ENCODE measurements at regions not wholly inside any gene's neighbourhood (a gene's known extent, or its start where the extent isn't known, plus 50 kb on each side); places are given as distances from the start of the nearest gene placed in this dataset.

DNA sequence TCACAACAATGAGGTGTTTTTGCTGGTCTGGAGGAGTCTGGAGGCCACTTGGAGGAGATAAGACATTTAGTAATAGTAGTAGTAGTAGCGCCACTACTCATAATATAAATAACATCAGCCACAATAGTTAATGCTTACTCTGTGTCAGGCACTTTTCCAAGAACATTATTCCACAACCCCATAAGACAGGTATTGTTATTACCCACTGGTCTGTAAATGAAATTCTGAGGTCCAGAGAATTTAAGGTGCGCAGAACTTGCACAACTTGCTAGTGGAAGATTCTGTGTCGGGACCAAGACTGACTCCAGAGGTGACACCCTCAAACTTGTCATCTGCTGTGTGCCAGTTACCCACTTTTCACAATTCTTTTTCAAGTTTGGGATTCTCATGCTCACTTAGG, 106.5 kb downstream of the MRM1 start:
- Mint-ChIP-seq H3K36me3 (no peaks in the 10 kb centered on the region), H3K27me3 (peaks cover 12% of the 10 kb centered on the region), H3K4me1 (no peaks in the 10 kb centered on the region), H3K9me3 (no peaks in the 10 kb centered on the region), H3K4me3 (no peak overlapping the region), H3K27ac (no peak overlapping the region)

DNA sequence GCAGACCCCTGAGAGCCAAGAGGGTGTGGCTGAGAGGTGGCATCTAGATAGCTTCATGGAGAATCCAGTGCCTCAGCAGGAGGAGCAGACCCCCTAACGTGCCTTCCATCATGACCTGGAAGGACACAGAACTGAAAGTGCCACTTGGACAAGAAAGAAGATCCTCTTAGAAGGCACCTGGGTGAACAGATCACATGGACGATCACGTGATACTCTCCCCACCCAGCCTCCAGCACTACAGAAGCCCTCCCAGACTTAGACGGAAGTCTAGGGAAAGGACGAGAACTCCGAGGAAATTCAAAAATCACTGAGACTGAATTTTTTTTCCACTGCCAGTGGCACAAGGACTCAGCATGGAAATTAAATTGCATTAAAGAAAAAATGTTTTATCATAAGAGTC, 113.4 kb downstream of the MRM1 start:
- peaks cover 1% of the 10 kb centered on the region for H3K36me3 Mint-ChIP-seq
- no peak overlapping the region for H3K27ac Mint-ChIP-seq
- no peaks in the 10 kb centered on the region for H3K4me1 Mint-ChIP-seq
- H3K9me3 Mint-ChIP-seq = no peaks in the 10 kb centered on the region
- no peak overlapping the region for H3K4me3 Mint-ChIP-seq
- H3K27me3 Mint-ChIP-seq = no peaks in the 10 kb centered on the region

DNA sequence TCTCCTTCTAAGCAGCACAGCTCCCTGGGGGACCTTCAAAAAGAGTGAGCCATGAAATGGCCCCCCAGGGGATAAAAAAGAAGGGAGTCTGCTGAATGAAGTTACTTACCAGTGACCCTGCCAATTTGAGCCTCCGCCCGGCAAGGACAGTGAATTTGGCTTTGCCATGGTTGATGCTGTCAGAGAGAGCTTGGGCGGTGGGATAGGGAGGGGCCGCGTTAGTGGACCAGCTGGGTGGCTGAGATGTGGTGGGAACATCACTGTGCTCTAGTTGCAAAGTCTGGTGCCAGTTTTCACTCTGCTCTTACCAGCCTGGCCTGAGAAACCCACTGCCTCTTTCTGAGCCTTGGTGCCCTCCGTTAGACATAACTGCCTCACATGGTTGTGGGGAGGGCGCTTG, 114.6 kb downstream of the MRM1 start:
- Mint-ChIP-seq H3K27ac (no peak overlapping the region), H3K36me3 (peaks cover 1% of the 10 kb centered on the region), H3K9me3 (no peaks in the 10 kb centered on the region), H3K4me3 (no peak overlapping the region), H3K4me1 (peaks cover 5% of the 10 kb centered on the region), H3K27me3 (no peaks in the 10 kb centered on the region)

DNA sequence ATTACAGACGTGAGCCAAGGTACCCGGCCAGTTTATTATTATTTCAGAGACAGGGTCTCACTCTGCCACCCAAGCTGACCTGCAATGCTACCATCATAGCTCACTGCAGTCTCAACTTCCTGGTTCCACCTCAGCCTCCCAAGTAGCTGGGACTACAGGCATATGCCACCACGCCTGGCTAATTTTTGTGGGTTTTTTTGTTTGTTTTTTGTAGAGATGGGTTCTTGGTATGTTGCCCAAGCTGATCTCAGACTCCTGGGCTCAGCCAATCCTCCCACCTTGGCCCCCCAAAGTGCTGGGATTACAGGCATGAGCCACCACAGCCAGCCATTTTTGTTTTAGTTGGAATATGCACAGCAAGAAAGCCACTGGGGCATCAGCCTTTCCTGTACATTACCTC, 115.7 kb downstream of the MRM1 start:
- H3K9me3 Mint-ChIP-seq = no peaks in the 10 kb centered on the region
- peaks cover 15% of the 10 kb centered on the region for H3K4me1 Mint-ChIP-seq
- no peak overlapping the region for H3K27ac Mint-ChIP-seq
- no peak overlapping the region for H3K4me3 Mint-ChIP-seq
- H3K36me3 Mint-ChIP-seq = peaks cover 1% of the 10 kb centered on the region
- no peaks in the 10 kb centered on the region for H3K27me3 Mint-ChIP-seq

- no peaks in the 10 kb centered on the region for H3K9me3 Mint-ChIP-seq
- peaks cover 44% of the 10 kb centered on the region for H3K4me1 Mint-ChIP-seq
- no peaks in the 10 kb centered on the region for H3K27me3 Mint-ChIP-seq
- H3K36me3 Mint-ChIP-seq = peaks cover 1% of the 10 kb centered on the region
- no peak overlapping the region for H3K4me3 Mint-ChIP-seq
- no peak overlapping the region for H3K27ac Mint-ChIP-seq
These were observed 118.7 kb downstream of the MRM1 start for GRCh38 chr17:36720131-36720530.

DNA sequence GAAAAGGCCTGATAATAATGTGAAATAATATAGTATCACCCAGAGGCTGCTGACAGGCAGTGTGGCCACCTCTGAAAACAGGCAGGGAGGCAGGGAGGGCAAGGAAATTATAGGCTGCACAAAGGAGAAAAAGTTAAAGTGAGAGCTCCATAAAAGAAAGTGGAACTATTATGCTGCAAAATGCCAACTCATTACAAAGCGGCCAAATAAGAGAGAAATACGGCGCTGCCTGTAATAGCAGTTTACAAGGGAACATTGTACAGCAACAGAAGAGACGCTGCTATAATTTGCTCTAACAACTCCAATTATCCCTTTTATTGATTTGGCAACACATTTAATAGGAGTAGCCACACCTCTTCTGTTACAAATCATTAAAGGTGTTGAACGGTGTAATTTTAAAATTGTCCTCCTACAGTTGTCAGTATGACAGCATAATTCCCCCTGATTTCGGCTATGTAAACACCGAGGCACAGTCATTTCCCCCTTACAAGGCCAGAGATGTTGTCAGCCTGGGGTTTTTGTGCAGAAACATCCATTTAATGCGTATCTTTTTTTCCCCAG, 120.3 kb downstream of the MRM1 start:
- H3K4me1 Mint-ChIP-seq = peaks cover 59% of the 10 kb centered on the region
- H3K36me3 Mint-ChIP-seq = peaks cover 1% of the 10 kb centered on the region
- peak overlapping the region; percentile 99 for H3K27ac Mint-ChIP-seq
- H3K4me3 Mint-ChIP-seq = peak overlapping the region; percentile 87
- no peaks in the 10 kb centered on the region for H3K9me3 Mint-ChIP-seq
- H3K27me3 Mint-ChIP-seq = no peaks in the 10 kb centered on the region

- Mint-ChIP-seq H3K9me3 (no peaks in the 10 kb centered on the region), H3K4me3 (peak overlapping the region; percentile 87), H3K36me3 (peaks cover 1% of the 10 kb centered on the region), H3K4me1 (peaks cover 65% of the 10 kb centered on the region), H3K27me3 (no peaks in the 10 kb centered on the region), H3K27ac (peak overlapping the region; percentile 99)
These were observed 120.9 kb downstream of the MRM1 start for GRCh38 chr17:36722121-36722902.

- Mint-ChIP-seq H3K36me3 (peaks cover 1% of the 10 kb centered on the region), H3K4me3 (peak overlapping the region; percentile 86), H3K9me3 (no peaks in the 10 kb centered on the region), H3K27me3 (no peaks in the 10 kb centered on the region), H3K4me1 (peaks cover 71% of the 10 kb centered on the region), H3K27ac (peak overlapping the region; percentile 88)
These were observed 121.5 kb downstream of the MRM1 start for GRCh38 chr17:36722903-36723263.

DNA sequence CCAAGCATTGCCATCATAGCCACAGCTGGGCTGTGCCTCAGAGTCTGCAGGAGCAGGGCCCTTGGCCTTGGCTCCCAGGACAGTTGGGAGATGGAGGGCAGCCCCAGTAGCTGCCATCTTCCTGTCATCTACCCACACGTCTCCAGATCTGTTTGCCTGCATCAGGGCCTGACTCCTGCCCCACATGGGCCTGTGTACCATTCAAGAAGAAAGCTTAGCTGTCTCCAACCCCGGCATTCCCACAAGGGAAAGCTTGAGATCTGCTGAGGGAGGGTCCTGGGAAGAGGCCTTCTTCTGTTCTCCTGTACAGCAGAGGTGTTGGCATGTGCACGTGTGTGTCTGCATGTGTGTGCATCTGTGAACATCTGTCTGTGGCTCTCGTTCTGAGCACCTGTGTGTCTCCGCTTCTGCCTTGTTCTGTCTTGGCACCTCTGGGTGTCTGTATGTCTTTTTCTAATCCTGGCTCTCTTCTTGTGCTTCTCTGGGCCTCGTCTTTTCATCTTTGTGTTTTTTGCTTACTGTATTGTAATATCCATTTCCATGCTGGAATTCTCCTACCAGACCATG, 122.2 kb downstream of the MRM1 start:
- H3K4me1 Mint-ChIP-seq = peaks cover 78% of the 10 kb centered on the region
- H3K9me3 Mint-ChIP-seq = no peaks in the 10 kb centered on the region
- peaks cover 1% of the 10 kb centered on the region for H3K36me3 Mint-ChIP-seq
- H3K27me3 Mint-ChIP-seq = no peaks in the 10 kb centered on the region
- peak overlapping the region; percentile 88 for H3K27ac Mint-ChIP-seq
- peak overlapping the region; percentile 86 for H3K4me3 Mint-ChIP-seq

- no peaks in the 10 kb centered on the region for H3K9me3 Mint-ChIP-seq
- no peaks in the 10 kb centered on the region for H3K27me3 Mint-ChIP-seq
- peak overlapping the region; percentile 38 for H3K27ac Mint-ChIP-seq
- H3K36me3 Mint-ChIP-seq = no peaks in the 10 kb centered on the region
- peaks cover 75% of the 10 kb centered on the region for H3K4me1 Mint-ChIP-seq
- no peak overlapping the region for H3K4me3 Mint-ChIP-seq
These were observed 124.8 kb downstream of the MRM1 start for GRCh38 chr17:36726199-36726598.

DNA sequence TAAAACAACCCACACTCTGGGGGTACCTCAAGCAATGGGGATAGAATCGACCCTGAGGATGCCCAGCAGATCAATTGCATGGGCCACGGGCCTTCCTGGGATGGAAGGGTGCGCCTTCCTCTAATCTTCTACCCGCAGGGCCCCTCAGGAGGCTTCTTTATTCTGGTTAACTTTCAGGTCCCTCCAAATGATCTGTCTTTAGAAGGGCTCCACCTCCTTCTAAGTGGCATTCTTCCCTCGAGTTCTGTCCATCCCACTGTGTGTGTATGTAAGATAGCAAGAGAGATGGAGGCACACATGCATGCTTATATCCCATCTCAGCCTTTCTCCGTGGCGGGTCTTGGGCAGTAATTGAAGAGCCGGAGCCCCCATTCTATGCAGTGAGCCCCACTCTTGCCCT, 125.7 kb downstream of the MRM1 start:
- H3K27ac Mint-ChIP-seq = no peak overlapping the region
- no peaks in the 10 kb centered on the region for H3K9me3 Mint-ChIP-seq
- no peaks in the 10 kb centered on the region for H3K36me3 Mint-ChIP-seq
- H3K4me1 Mint-ChIP-seq = peaks cover 68% of the 10 kb centered on the region
- H3K27me3 Mint-ChIP-seq = no peaks in the 10 kb centered on the region
- H3K4me3 Mint-ChIP-seq = peak overlapping the region; percentile 75

GRCh38 chr17:36727577-36727976, 126.2 kb downstream of the MRM1 start:
- H3K4me1 Mint-ChIP-seq = peaks cover 65% of the 10 kb centered on the region
- no peaks in the 10 kb centered on the region for H3K27me3 Mint-ChIP-seq
- H3K27ac Mint-ChIP-seq = peak overlapping the region; percentile 84
- H3K9me3 Mint-ChIP-seq = no peaks in the 10 kb centered on the region
- H3K4me3 Mint-ChIP-seq = peak overlapping the region; percentile 75
- H3K36me3 Mint-ChIP-seq = no peaks in the 10 kb centered on the region

GRCh38 chr17:36728030-36728991, 126.9 kb downstream of the MRM1 start:
- peak overlapping the region; percentile 84 for H3K27ac Mint-ChIP-seq

GRCh38 chr17:36730095-36730808, 128.9 kb downstream of the MRM1 start:
- no peaks in the 10 kb centered on the region for H3K36me3 Mint-ChIP-seq
- H3K4me1 Mint-ChIP-seq = peaks cover 38% of the 10 kb centered on the region
- no peak overlapping the region for H3K27ac Mint-ChIP-seq
- H3K27me3 Mint-ChIP-seq = no peaks in the 10 kb centered on the region
- H3K9me3 Mint-ChIP-seq = no peaks in the 10 kb centered on the region
- H3K4me3 Mint-ChIP-seq = no peak overlapping the region

More at GRCh38 chr17:36728030-36728991, 126.9 kb downstream of the MRM1 start:
- Mint-ChIP-seq H3K4me3 (peak overlapping the region; percentile 75), H3K27me3 (no peaks in the 10 kb centered on the region), H3K4me1 (peaks cover 58% of the 10 kb centered on the region), H3K36me3 (no peaks in the 10 kb centered on the region), H3K9me3 (no peaks in the 10 kb centered on the region)

Measured in activated naive CD4-positive, alpha-beta T cell treated with anti-CD3 and anti-CD28 coated beads, Interleukin-2, amount 50 U/mL, for 24 hours (primary cell).